OCI-LY1 (cell line): ENCODE measurements at regions not wholly inside any gene's neighbourhood (a gene's known extent, or its start where the extent isn't known, plus 50 kb on each side); places are given as distances from the start of the nearest gene placed in this dataset.

Experiments used
- H2AFZ ChIP-seq: fragments of 200-600 bp; sonication (generic), shearing (Covaris generic); 2 replicates; pipeline ENCODE4 v1.6.0; 2014; ENCODE audit warnings: antibody characterized with exemption, mild to moderate bottlenecking, low read length
- H3F3A ChIP-seq: fragments of 200-600 bp; sonication (generic), shearing (Covaris generic); 2 replicates; pipeline ENCODE4 v1.6.0; 2014; ENCODE audit warnings: mild to moderate bottlenecking, antibody characterized with exemption, low read length, moderate library complexity; ENCODE audit not compliant: insufficient read depth
- H3K27ac ChIP-seq: fragments of 200-600 bp; sonication (generic); 2 replicates; pipeline ENCODE4 v1.5.1; 2014; ENCODE audit warnings: low read length, mixed run types, mild to moderate bottlenecking, low read depth; ENCODE audit not compliant: poor library complexity, severe bottlenecking
- H3K27me3 ChIP-seq: fragments of 200-600 bp; sonication (generic); 2 replicates; pipeline ENCODE4 v1.6.0; 2014; ENCODE audit warnings: antibody characterized with exemption, mild to moderate bottlenecking, low read length, moderate library complexity; ENCODE audit not compliant: insufficient read depth
- H3K36me3 ChIP-seq: fragments of 200-600 bp; sonication (generic); 2 replicates; pipeline ENCODE4 v1.6.1; 2014; ENCODE audit warnings: mild to moderate bottlenecking, antibody characterized with exemption, low read length, moderate library complexity, mixed read lengths; ENCODE audit not compliant: insufficient read depth
- H3K4me1 ChIP-seq: fragments of 200-600 bp; sonication (generic); 2 replicates; pipeline ENCODE4 v1.5.1; 2014; ENCODE audit warnings: mild to moderate bottlenecking, low read length, moderate library complexity; ENCODE audit not compliant: insufficient read depth, severe bottlenecking
- H3K4me2 ChIP-seq: fragments of 200-600 bp; sonication (generic), shearing (Covaris generic); 2 replicates; pipeline ENCODE4 v1.6.1; 2014; ENCODE audit warnings: low read length
- H3K4me3 ChIP-seq: fragments of 200-600 bp; sonication (generic); 2 replicates; pipeline ENCODE4 v1.5.1; 2014; ENCODE audit warnings: low read length, low read depth, mild to moderate bottlenecking, mixed read lengths; ENCODE audit not compliant: poor library complexity, severe bottlenecking
- H3K79me2 ChIP-seq: fragments of 200-600 bp; shearing (Covaris generic); 2 replicates; pipeline ENCODE4 v1.6.1; 2016; ENCODE audit warnings: mixed run types, low read length, mixed read lengths; ENCODE audit not compliant: insufficient read depth
- H3K9ac ChIP-seq: fragments of 200-600 bp; sonication (generic), shearing (Covaris generic); 2 replicates; pipeline ENCODE4 v1.6.1; 2014; ENCODE audit warnings: mild to moderate bottlenecking, low read length, mixed read lengths
- H3K9me2 ChIP-seq: fragments of 200-600 bp; sonication (generic), shearing (Covaris generic); 2 replicates; pipeline ENCODE4 v1.6.1; 2014; ENCODE audit warnings: low read depth, mild to moderate bottlenecking, low read length, mixed read lengths
- H3K9me3 ChIP-seq: fragments of 200-600 bp; shearing (Covaris generic); 2 replicates; pipeline ENCODE4 v1.6.1; 2014; ENCODE audit warnings: low read length, mixed read lengths
- H4K20me1 ChIP-seq: fragments of 200-600 bp; sonication (generic), shearing (Covaris generic); 2 replicates; pipeline ENCODE4 v1.6.0; 2016; ENCODE audit warnings: mild to moderate bottlenecking, low read length; ENCODE audit not compliant: insufficient read depth
- EZH2 ChIP-seq: fragments of 200-600 bp; sonication (generic), shearing (Covaris generic); IDR thresholded peaks from 2 replicates; pipeline ENCODE4 v1.8.0; 2017; ENCODE audit warnings: borderline replicate concordance, mixed run types, mild to moderate bottlenecking, antibody characterized with exemption, low read length, moderate library complexity, mixed read lengths
- TF ChIP-seq, protein P1 (sequence below): fragments of 200-600 bp; sonication (generic), shearing (Covaris generic); IDR thresholded peaks from 2 replicates; pipeline ENCODE4 v1.5.1; 2017; ENCODE audit warnings: mild to moderate bottlenecking, antibody characterized with exemption, low read length, moderate library complexity, mixed read lengths

DNA sequence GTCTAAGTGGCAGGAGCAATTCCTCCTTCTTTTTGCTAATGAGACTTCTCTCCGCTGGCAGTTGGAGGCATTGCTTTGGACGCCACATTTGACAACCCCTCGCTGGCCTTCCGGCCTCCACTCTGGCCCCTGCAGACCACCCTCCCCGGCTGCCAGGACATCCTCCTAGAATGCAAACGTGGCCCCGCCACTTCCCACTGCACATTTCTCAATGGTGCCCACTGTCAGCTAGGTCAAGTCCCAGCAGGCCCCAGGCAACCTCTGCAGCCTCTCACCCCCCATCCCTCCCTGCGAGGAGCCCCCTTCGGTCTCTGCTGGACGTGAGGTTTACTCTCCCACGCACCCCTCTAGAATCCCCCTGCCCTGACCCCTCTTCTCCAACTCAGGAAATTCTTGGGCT, 250.3 kb downstream of the FOXL1 start:
- Histone ChIP-seq H3K4me3 (no peak overlapping the region), H3K27me3 (no peaks in the 10 kb centered on the region), H3K4me2 (no peak overlapping the region), H3K9me3 (no peaks in the 10 kb centered on the region), H3K4me1 (no peaks in the 10 kb centered on the region), H4K20me1 (no peaks in the 10 kb centered on the region), H3K36me3 (no peaks in the 10 kb centered on the region), H3K27ac (no peak overlapping the region), H3K9ac (no peak overlapping the region), H2AFZ (no peak overlapping the region), H3F3A (no peaks in the 10 kb centered on the region), H3K79me2 (no peaks in the 10 kb centered on the region), H3K9me2 (no peaks in the 10 kb centered on the region)
- no peak for TF ChIP-seq EZH2
- TF ChIP-seq, protein P1, sequence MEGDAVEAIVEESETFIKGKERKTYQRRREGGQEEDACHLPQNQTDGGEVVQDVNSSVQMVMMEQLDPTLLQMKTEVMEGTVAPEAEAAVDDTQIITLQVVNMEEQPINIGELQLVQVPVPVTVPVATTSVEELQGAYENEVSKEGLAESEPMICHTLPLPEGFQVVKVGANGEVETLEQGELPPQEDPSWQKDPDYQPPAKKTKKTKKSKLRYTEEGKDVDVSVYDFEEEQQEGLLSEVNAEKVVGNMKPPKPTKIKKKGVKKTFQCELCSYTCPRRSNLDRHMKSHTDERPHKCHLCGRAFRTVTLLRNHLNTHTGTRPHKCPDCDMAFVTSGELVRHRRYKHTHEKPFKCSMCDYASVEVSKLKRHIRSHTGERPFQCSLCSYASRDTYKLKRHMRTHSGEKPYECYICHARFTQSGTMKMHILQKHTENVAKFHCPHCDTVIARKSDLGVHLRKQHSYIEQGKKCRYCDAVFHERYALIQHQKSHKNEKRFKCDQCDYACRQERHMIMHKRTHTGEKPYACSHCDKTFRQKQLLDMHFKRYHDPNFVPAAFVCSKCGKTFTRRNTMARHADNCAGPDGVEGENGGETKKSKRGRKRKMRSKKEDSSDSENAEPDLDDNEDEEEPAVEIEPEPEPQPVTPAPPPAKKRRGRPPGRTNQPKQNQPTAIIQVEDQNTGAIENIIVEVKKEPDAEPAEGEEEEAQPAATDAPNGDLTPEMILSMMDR = no peak

DNA sequence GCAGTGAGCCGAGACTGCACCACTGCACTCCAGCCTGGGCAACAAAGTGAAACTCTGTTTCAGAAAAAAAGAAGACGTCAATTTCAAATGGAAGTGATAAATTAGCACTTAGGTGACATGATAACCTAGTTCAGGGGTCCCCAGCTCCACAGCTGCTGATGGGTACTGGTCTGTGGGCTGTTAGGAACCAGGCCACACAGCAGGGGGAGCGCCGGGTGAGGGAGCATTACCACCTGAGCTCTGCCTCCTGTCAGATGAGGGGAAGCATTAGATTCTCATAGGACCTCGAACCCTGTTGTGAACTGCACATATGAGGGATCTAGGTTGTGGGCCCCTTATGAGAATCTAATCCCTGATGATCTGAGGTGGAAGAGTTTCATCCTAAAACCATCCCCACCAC, 253.0 kb downstream of the FOXL1 start:
- no peak overlapping the region for H3K27ac ChIP-seq
- H3K36me3 ChIP-seq = no peaks in the 10 kb centered on the region
- H3K9ac ChIP-seq = no peak overlapping the region
- H3K4me1 ChIP-seq = no peaks in the 10 kb centered on the region
- no peaks in the 10 kb centered on the region for H3K9me2 ChIP-seq
- H2AFZ ChIP-seq = no peak overlapping the region
- no peaks in the 10 kb centered on the region for H3F3A ChIP-seq
- H3K4me2 ChIP-seq = no peak overlapping the region
- H3K4me3 ChIP-seq = no peak overlapping the region
- H3K9me3 ChIP-seq = no peaks in the 10 kb centered on the region
- TF ChIP-seq, protein P1 = peak; percentile 28; the same call in 1 of the 2 replicates
- TF ChIP-seq EZH2 = no peak
- H4K20me1 ChIP-seq = no peaks in the 10 kb centered on the region
- no peaks in the 10 kb centered on the region for H3K79me2 ChIP-seq
- H3K27me3 ChIP-seq = no peaks in the 10 kb centered on the region

DNA sequence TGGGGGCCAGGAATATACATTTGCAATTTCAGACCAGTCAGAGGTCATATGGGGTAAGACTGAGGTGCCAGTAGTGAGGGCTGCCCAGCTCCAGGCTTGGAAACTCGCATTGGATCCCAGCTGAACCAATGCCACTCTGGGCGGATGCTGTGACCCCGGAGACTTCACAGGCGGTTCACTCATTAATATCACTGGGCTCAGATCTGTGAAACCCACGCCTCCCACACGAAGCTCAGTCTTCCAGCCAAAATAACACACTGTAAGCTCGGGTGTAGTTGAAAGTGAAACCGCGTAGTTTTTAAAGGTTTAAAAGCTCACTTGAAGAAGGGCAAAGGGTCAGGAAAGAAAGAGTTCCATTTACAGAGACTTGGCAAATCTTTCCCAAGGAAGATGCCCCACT, 254.8 kb downstream of the FOXL1 start:
- H3K9me2 ChIP-seq = no peaks in the 10 kb centered on the region
- no peaks in the 10 kb centered on the region for H3K27me3 ChIP-seq
- H3F3A ChIP-seq = no peaks in the 10 kb centered on the region
- no peak overlapping the region for H3K27ac ChIP-seq
- H2AFZ ChIP-seq = no peak overlapping the region
- no peak overlapping the region for H3K4me3 ChIP-seq
- H3K4me2 ChIP-seq = no peak overlapping the region
- H3K9me3 ChIP-seq = no peaks in the 10 kb centered on the region
- no peaks in the 10 kb centered on the region for H4K20me1 ChIP-seq
- no peak overlapping the region for H3K9ac ChIP-seq
- H3K79me2 ChIP-seq = no peaks in the 10 kb centered on the region
- H3K36me3 ChIP-seq = no peaks in the 10 kb centered on the region
- H3K4me1 ChIP-seq = no peaks in the 10 kb centered on the region
- TF ChIP-seq, protein P1 = no peak
- no peak for TF ChIP-seq EZH2
